ENCODE measurements at regions not wholly inside any gene's neighbourhood (a gene's known extent, or its start where the extent isn't known, plus 50 kb on each side); places are given as distances from the start of the nearest gene placed in this dataset.
"Not testable (repeated sequence)": the region's sequence is repeated elsewhere in the genome, so short reads cannot be mapped to it uniquely, and the experiment has no call there.

DNA sequence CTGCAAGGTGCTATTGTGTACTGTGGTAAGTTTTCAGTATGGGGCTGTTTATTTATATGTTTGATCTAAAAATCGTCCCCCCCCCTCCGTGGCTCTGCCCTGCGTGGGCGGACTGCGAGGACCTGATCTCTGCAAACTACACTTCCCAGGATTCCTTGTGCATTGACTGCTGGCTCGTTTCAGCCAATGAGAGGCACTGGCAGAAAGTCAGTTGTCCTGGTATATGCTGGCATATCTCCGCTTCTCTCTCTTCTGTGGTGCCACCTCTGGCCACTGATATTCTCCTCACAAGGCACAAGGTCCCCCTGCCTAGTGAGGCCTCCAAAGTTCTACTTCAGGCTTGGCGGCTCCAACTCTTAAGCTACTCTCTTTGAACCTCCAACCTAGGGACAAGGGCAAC is 168.8 kb upstream of the ZFP42 start:
- no peak for DNase-seq

DNA sequence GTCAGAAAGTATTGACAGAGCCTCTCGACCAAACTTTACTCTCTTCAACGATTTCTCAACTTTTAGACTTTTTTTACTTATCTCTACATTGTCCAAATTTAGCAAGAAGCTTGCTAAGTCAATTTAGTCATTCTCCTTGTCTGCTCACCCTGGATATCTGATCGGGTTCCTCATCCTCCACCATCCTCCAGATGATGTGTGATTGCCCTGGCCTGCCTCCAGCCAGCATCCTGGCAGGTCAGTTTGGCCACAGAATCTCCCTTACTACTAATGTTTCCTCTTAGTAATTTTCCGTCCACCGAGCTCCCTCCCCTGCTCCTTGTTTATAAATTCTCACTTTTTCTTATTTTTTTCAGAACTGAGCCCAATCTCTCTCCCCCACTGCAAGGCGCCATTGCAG is 167.9 kb upstream of the ZFP42 start:
- no peak for DNase-seq

DNA sequence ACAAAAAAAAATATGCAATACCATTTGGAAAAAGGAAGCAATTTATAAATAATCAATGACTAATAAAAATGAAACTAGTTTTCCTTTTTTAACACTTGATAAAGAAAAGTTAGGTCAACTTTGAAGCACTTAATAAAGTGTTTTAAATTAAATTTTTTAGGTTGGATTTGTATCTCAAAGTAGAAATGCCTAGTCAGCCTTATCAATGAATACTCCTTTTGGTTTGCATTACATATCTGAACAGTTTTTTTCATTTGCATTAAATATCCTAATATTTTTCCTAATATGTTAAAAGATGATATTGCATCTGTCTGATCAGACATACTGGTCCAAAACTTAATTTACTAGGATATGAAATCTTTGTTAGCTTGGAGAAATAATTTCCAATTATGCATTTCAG is 155.8 kb upstream of the ZFP42 start:
- no peak for DNase-seq

DNA sequence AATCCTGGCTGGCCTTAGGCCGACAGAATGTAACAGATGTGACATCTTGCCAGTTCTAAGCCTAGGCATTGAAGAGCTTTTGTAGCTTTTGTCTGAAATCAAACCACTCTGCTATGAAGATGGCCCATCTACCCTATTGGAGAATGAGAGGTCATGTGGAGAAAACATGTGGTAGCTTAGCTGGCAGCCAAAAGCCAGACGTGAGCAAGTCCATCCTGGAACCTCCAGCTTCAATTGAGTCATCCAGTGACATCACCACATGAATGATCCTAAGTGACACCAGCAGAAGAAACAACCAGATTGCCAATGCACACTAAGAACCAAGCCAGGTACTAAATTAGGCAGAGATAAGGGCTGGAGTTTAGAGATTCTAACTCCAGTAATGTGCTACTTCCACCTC is 154.8 kb upstream of the ZFP42 start:
- peak; percentile 35 for DNase-seq

DNA sequence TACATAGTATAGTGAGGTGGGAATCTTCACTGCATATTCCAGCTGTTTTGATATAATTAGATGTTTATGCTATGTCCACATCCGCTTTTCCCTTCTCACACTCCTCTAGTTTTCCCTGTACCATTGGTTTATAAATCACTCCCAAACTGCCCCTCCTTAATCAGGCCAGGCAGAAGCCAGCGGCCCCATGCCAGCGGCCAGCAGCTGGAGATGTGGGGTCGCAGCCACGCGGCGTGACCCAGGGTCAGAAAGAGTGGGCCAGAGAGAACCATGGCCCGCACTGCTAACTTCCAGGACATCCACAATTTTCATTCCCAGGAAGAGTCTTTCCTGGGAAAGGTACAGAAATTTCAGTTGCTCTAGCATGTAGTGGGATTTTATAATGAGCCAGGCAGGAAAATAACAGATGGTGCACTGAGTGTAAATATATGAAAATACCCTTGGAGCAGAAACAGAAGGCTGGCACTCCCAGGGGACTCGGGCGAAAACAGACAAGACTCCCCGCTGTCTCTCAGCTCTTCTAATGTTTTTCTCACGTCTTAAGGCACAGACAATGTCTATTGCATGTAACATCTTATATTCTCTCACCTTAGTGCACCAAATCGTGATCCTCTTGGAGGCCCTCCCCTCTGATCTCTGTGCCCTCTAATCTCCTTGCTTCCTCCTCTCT is 145.9 kb upstream of the ZFP42 start:
- no peak for DNase-seq

DNA sequence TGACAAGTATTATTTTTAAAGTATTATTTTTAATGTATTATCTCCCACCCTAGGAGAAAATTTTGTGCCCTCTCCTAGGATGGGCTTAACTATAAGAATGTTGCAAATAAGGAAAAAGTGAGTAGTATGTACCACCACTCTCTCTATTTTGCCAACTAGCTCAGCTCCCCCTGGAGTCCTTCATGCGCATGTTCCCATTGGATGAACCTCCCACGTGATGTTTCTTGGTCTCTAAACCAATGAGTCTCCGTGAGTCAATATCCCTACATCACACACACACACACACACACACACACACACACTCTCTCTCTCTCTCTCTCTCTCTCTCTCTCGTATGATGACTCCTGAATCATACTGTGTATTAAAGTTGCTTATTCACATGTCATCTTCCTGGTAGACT is 129.7 kb upstream of the ZFP42 start:
- no peak for DNase-seq

DNA sequence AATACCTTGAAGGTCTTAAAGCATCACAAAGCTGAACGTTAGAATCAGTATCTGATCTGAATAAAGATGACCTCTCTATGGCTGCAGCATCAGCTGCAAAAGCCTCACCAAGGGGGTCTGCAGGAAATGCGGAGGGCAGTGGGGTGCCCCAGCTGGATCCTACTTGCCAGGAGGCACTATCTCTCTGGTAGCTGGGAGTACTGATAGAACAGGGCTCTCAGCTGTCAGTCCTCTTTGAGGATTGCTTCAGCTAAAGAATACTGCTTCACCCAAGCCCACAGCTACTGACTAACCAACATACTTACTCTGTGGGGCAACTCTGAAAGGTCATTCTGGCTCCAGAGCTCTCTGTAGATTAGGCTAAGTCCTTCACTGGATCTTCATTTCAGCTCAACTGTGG is 112.5 kb upstream of the ZFP42 start:
- no peak for DNase-seq

DNA sequence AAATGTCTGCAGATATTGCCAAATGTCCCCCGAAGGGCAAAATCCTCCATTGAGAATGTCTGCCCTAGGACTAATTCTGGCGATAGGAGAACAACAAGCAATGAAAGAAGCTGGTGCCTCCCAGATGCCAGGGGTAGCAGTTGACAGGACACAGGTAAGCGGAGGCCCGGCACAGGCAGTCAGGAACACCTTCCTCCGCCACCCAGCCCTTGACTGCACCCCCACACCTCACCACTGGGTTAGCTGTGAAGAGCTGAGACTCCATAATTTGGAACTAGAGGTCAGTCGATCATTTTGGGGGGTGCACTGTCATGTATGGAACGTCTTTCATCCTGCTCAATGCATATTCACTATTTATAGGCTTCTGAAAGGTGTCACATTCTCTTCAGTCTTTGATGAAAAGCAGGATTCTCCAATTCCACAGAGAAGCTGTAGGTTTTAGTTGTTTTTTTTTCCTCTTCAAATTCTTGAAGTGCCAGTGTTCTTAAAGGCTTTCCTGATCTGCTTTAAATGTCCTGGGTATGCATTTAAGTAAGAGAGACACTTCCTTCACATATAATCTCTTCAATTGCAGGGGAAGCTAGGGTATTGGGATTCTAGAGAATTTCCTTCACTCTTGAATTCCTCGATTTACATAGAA is 111.6 kb upstream of the ZFP42 start:
- DNase-seq = no peak

DNA sequence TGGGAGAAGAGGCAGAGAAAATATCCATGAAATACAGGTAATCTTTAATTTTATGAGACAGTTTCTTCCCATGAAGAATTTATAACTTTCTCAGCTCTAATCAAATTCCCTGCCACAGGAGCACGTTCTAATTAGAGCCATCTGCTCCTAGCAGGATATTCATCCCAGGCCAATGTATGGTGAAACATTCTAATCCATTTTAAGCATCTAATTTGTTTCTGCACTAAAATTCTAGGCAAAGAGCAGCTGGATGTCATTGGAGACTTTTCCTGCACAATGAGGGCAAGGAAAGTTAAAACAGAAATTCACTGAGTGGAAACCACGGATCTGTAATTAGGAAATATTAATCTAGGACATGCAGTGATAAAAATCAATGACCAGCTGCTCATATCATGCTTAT is 107.7 kb upstream of the ZFP42 start:
- no peak for DNase-seq

DNA sequence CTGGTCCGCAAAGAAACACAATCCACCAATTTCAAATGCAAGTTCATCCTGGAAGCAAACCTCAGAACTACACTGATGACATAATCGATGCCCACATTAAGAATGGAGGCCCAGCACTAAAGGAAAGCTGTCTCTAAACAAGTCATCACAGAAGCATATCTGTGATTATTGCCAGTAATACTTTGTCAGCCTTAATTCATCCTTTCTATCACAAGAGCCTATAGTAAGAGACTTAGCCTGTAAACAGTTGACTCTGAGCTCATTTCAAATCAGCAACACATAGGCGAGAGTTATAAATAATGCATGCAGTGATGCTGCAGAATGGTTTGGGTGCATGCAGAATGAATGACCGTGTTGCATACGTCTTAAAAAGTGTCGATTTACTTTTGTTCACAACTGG is 105.9 kb upstream of the ZFP42 start:
- no peak for DNase-seq

DNA sequence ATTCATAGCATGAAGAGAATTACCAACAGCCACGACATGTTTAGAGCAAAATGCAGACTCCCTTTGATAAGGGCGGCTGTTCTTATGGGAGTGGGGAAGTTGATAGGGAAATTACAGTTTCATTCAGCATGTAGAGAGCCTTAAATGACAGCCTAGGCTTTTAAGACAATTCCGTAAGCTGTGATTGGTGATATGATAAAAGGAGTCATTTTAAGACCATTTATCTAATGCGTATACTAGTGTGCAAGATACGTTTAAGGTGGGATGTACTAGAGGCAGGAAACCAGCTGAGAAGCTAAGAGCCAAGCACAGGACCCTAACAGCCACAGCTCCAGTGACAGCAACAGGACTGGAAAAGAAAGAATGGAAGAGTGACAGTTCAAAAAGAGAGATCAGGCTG is 102.2 kb upstream of the ZFP42 start:
- no peak for DNase-seq

DNA sequence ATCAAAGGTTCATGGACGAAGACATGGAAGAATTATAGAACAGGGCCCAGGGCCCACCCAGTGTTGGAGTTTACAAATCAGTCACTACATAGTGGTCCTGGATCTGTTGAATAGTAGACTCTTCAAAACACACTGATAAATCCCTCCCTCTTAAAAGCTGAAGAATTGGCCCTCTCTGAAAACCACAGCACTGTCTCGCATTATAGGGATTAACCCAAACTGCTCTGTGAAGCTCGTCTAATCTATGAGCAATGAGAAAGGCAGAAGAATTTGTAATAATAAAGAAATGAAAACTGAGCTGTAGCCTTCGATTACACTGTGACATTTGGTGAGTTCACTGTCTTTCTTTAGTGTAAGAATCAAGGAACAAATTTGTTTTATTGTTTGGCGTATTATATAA is 92.5 kb upstream of the ZFP42 start:
- peak; percentile 71 for DNase-seq

DNA sequence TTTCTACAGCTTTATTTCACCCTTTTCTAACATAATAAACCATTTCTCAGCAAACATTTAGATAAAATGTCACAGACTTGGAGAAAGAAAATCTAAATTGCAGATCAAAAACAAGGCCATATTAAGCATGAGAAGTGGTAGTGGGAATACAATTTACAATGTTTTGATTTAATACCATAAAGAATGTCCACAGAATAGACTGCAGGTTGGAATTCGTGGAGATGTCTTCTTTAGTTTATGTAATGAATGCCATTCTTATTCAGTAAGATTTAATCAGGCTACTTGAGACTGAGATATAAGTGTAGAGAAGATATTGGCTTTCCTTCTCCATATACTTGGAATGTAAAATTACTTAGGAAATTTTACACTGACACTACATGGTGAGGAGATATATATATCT is 91.9 kb upstream of the ZFP42 start:
- DNase-seq = peak; percentile 90

DNA sequence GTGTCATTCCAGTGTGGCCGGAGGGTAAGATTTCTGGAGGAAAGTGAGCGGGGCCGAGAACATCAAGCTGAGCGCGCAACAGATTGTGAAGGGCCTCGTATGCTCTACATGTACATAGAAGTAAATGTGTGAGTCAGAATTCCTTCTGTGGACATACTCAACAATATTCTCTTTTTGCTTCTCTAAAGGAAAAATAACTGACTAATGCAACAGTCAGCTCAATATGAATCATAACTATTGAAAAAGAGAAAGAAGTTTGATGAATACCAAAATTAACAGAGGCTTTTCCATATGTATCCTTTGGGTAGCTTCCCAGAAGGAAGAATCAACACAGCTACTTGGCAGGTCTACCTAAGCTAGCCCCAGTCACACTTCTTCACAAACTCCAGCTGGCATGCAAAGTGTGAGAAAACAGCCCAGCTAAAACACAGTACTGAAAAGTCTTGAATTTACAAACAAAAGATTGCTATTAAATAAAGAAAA is 87.5 kb upstream of the ZFP42 start:
- peak; percentile 96 for DNase-seq

DNA sequence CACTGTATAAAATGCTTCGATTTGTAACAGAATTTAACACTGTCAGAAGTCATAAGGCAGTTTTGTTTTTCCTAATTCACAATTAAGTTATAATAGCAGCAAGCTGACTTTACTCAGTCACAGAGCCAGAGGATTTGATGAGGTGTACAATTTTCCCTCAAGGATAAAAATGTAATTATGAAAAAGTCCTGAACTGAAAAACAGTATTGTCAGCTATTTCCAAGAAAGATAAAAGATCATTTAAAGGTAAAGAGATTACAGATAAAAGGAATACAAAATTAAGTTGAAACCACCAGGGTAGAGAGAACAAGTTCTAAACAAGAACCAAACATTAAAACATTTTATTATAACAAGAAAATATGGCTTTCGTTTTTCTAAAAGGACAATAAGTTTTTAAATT is 86.8 kb upstream of the ZFP42 start:
- DNase-seq = no peak

DNA sequence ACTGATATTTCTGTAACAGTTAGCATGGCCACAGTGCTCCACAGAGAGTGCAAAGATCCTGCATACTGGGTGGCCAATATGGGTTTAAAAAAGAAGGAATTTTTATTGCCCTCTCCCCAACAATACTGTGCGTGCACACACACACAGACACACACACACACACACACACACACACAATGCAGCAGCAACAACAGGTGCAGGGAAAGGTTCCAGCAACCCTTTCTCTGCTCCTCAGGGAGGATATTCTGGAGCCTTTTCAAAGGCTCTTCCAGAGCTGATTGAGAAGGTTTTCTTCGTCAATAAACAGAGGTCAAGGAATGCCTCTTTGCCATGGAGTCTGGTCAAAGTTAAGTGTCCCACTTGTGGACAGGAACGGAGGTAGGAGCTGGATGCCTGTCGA is 84.8 kb upstream of the ZFP42 start:
- DNase-seq = no peak

DNA sequence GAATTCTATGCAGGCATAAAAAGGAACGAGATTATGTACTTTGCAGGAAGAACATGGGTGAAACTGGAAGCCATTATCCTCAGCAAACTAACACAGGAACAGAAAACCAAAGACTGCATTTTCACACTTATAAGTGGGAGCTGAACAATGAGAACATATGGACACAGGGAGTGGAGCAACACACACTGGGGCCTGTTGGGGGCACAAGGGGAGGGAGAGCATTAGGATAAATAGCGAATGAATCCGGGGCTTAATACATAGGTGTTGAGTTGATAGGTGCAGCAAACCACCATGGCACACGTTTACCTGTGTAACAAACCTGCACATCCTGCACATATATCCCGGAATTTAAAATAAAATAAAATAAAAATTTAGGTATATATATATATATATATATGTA is 80.2 kb upstream of the ZFP42 start:
- DNase-seq = not testable (repeated sequence)

DNA sequence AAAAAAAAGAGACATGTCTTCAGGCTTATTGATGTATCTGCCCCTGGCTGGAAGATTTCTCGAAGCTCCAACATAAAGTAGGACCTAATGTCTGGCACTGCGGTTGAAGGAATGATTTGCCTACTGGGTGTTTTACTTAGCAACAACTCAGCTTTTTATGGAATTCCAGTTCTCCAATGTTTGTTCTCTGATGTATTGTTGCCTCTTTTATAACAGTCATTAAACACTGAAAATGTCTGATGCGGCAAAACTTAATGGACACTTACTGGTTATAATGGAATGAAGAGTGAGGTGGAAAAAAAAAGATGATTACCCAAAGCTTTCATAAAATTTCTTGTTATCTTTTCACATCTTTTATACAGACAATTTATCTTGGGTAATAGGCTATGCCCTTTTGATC is 75.6 kb upstream of the ZFP42 start:
- DNase-seq = no peak

DNA sequence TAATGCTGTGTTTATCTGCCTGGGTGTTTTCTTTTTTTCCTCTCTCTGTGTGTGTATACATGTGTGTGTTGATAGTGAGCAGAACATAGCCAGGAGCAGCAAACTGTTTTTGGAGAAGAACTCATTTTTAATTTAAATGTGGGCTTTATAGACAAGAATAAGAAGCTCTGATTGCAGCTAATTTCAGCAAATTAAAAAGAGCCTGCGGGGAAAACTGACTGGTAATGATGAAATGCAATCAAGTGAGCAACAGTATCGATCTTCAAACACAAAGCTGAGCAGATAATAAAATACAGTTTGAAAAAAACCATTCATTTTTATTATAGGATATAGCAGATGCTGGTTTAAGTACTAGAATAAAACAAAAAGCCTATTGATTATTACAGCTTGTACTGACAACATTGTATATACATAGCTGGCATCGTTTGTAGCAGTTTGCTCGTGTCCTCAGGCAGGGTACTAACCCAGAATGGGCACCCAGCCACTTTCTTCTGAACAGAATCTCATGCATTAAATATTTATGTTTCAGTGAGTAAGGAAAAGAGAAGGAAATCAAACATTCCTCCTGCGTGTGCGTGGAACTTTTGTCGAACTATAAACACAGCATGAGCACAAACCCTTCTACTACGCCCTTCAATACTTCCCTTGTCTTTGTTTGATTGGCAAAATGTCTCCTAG is 73.5 kb upstream of the ZFP42 start:
- DNase-seq = peak; percentile 78

DNA sequence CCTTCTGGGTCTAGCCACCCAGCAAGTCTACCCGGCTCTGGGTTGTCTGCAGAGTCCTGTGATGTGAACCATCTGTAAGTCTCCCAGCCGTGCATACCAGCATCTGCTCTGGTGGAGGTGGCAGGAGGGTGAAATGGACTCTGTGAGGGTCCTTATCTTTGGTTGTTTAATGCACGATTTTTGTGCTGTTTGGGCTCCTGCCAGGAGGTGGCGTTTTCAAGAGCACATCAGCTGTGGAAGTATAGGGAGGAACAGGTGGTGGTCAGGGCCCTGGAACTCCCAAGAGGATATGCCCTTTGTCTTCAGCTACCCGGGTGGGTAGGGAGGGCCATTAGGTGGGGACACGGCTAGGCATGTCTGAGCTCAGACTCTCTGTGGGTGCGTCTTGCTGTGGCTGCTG is 66.5 kb upstream of the ZFP42 start:
- DNase-seq = no peak

DNA sequence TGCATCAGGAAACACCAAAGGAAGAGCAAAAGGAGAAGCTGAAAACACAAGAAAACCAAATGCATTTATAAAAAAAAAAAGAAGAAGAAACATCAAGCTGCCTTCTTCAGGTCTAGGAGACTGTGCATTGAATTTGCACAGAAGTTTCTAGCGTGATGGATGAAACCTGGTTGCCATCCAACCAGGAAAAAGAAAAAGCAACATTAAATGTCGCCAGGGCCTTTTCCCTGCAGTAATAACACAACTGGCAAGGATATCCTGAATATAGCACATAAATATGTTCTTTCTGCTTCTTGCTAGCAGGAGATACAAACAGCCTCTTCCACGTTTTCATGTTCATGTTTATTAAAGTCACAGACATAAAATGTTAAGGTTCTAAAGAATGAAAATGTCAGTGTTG is 60.8 kb upstream of the ZFP42 start:
- DNase-seq = no peak

DNA sequence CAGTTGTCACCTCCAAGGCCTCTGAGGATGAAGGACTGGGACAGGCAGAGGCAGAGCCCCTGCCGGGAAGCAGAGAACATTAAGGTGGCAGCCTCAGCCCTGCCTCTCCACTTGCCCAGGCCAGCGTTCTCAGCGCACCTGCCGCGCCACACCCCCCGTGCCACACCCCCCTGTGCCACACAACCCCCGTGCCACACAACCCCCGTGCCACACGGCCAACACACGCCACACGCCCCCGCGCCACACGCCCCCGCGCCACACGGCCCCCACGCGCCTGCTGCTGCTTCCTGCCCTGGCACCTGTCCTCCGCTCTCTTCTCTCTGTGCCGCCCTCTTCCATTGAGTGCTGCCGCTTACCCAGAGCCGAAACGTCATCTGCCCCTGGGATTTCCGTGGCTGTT is 58.0 kb upstream of the ZFP42 start:
- no peak for DNase-seq

DNA sequence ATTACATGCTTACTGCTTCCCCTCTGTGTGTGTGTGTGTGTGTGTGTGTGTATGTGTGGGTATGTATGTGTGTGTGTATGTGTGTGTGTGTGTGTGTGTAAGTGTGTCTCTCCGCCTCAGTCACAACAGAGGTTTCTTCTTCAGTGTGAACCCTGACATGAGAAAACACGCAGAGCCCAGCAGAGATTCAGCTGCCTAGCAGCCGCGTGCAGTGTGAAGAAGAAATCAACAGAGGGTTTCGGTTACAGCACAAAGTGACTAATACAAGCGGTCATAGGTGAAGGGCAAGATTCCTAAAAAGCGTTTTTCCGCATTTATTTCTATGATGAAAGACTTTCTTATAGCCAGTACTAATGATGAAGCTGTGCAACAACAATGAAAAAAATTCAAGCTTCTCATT is 55.3 kb upstream of the ZFP42 start:
- peak; percentile 15 for DNase-seq

DNA sequence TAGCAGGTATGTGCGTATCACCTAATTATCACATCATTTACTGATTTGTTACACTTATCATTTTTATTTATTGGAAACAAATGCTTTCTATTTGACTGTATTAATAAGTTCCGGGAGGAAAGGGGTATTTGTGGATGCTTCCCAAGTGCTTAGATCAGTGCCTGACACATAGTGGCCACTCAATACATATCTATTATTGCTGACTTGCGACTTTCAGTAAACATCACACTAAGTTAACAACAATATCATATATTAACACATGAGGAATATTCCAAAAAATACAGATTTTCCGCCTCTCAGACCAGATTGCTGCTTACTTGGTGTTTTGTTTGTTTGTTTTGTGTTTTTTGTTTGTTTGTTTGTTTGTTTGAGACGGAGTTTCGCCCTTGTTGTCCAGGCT is 52.6 kb upstream of the ZFP42 start:
- no peak for DNase-seq
